Colon (tissue), 2 donors: ENCODE measurements at regions not wholly inside any gene's neighbourhood (a gene's known extent, or its start where the extent isn't known, plus 50 kb on each side); places are given as distances from the start of the nearest gene placed in this dataset.

Experiments
- FAIRE-seq: peaks from 2 replicates; lab custom pipeline; 2012; peaks lifted over from hg19 to GRCh38; lab: Jason Lieb, UNC
- donor health status: control.
- donor health status: control.

DNA sequence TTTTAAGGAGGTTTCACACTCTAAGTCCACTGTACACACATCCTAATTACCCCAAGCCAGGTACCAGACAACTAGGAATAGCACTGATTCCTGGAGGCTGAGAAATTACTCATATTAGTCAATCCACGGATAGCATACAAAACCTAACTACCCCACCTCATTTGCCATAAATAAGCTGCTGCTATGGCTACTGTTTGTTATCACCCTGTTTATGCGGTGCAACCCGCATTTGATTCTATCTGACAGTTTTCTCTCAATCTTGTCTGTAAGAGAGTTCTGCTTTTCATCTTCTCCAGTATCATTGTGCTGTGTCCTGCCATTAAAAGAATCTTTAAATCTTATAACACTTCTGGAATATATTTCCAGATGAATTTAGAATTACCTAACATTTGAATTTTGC lies 1496.5 kb downstream of the PLA2G4A start:
- FAIRE-seq = no peak

DNA sequence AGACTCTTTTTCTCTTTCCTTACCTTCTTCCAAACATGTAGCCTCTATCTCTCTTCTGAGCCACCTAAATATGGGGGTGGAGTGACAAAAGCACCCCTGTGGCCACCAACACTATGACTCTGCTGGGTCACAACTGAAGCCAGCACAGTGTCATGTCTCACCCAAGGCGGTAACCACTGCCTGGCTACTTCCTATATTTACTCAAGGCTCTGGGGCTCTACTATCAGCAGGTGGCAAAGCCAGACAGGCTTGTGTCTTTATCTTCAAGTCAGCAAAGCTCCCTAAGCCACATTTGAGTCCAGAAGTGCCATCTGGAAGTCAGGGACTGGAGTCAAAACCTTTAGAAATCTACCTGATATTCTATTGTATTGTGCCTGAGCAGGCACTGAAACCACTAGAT lies 1515.2 kb downstream of the PLA2G4A start:
- no peak for FAIRE-seq

DNA sequence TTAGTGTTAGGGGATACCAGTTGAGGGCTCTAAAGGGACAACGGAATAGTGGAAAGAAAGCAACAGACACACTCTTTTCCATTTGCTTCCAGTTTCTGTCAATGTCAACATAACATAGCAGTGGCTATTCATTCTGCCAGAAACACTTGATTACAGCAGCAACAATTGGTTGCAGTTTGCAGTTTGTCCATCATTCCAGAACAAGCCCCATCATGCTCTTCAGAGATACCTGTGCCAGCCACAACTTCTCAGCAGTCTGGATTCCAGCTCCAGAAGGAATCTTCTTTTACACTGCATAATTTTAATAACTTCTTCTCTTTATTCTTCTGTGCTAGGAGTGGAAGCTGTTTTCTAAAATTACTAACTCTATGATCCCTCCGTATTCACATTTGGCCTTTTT lies 1521.4 kb downstream of the PLA2G4A start:
- no peak for FAIRE-seq

DNA sequence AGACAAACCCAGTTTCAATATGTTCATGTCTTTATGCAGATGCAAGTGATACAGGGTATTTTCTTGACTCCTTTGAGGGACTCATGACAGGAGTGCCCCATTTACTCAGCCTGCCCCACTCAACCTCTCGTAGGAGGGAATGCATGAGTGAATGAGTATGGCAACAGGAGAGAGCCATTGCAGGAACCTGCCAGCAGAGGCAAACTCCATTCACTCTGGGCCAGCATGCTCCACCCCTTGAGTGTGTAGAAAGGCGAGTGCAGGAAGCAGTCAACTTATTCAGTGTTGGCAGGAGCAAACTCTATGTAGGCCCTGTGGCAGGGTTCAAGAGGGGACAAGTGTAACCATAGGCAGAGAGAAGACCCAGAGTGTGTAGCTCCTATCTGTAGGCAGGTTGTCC lies 1526.3 kb downstream of the PLA2G4A start:
- FAIRE-seq = no peak

DNA sequence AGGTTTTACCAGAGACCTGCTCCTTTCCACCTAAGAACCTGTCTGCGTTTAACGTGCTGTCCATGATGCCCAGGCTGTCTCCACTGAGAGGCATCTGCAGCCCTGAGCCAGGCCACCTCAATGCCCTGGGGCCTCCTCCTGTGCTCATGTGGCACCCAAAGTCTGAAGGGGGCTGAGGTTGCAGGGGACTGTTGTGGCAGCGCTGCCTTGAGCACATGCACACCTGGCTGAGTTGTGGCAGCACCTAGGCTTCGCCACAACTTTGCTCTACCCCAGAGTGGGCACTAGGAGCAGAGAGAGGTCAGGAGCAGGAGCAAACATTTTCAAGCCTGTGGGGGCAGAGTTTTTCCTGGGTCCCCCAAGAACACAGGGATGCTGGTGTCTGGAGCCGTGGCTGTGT lies 1527.1 kb downstream of the PLA2G4A start:
- no peak for FAIRE-seq

DNA sequence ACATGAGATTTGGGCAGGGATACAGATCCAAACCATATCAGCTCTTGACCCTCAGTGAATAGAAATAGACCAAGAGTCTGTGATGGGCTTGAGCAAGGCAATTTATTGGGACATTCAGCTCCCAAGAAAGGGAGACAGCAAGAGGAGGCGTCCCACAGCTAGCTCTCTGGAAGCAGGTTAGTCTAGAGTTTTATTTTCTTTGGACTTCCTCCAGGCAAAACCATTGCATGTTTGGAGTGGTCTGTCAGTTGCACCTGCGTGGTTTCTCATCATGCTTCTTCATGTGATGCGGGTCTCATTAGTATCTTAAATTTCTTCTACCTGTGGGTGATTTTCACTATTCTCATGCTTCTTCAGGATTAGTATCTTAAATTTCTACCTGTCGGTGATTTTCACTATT lies 1530.6 kb downstream of the PLA2G4A start:
- no peak for FAIRE-seq

DNA sequence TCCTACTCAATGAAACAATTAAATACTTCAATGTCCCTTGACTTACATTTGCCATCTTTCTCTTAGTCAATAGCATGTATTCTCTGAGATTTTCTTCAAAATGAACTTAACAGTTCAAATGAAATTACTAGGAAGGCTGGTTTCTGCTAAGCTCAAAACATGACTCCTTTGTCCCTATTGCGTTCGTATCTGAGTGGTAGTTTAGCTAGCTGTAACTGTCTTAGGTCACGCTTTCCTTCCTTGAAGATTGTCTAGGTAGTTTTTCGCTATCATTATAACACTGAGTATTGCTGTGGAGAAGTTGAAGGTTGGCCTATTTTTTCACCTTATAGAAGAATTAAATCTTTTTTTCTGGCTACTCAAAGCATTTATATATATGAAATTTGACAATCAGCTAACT lies 1535.2 kb downstream of the PLA2G4A start:
- FAIRE-seq = no peak

DNA sequence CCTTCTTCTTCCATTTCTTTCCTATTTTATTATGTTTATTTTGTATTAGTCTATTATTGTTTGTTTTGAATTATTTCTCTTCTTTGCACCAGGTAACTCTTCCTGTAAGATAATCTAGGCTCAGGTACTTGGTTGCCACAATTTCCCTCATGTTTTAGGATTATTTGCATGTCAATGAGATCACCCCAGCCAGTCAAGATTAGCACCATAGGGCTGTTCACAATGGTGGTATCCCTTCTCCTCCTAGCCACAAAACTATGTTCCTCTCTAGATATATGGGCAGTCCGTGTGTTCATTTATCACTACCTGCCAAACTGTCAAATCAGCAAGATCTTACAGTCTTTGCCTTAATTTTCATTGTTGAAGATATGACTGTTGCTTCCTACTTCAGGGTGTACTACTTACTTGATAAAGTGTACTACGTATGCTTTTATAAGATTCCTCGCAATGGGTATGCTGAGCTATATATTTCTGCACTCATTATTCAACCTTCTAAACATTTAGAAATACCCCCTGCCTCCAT lies 1536.2 kb downstream of the PLA2G4A start:
- FAIRE-seq = no peak

DNA sequence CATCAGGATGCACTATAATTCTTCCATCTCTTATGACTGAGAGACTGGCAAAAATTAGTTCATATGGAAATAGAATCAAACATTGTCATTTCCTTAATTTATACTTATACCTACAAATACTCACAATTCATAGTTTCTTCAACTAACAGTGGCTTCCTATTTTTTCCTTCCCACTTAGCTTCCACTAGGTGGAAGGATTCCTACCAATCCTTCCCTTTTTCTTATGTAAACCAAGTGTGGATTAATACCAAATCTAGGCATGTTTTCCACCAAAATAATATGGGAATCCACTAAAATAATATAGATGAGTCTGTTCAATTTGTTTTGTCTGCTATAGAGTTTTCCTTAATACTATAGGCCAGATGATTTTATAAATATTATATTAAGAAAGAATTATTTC lies 1537.1 kb downstream of the PLA2G4A start:
- no peak for FAIRE-seq

DNA sequence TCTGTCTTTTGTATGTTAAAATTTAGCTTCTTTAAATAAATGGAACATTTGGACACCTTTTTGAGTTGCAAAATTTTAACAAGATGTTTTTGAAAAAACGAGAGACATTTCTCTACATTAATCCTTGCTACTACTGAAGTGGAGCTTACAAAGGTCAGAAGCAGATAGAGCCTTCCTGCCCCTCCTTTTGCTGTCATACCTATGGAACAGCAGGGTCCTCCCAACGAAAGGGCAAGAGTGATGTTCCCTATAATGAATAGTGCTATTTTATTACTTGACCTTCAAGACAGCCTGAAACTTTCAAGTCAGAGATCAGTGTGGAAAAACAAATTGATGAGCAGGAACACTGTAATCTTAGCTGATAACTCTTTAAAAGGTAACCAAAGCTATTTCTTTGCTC lies 1538.9 kb downstream of the PLA2G4A start:
- no peak for FAIRE-seq

DNA sequence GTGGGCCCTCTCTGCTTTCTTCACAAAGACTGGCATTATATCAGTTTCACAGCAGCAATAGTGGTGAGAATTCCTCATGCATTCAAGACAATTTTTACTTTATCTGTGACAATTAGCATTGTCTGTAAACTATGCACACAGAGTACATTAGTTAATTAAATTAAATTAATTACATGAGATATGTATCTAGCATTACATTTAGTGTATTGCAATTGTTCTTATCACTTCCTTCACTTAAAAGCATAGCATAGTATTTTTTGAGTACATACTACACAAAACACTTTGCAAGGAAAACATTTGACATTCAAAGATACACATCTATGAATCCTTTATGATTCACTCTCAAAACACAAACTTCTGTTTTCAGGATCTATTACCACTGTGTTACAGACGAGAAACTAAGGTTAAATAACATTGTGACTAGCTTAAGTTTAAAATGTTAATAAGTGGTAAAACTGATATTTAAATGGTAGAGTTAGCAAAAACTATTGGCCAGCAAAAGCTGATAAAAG lies 1542.6 kb downstream of the PLA2G4A start:
- FAIRE-seq = no peak

DNA sequence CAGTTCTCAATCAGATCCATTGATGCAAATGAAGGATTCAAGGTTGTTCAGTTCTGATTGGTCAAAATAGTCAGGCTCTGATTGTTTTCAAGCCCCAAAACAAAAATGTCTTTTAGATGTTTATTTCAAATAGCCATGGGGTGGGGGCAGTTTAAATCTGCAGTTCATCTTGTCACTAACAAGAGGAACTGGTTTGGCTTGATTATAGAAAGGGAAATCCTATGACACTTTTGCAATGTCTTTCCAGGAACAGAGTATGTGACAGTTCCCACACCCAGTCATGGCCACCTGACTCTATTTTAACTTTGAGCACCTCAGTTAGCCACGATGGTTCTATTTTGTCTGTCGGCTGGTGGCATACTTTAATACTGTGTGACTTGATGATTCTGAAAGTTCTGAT lies 1544.1 kb downstream of the PLA2G4A start:
- no peak for FAIRE-seq

DNA sequence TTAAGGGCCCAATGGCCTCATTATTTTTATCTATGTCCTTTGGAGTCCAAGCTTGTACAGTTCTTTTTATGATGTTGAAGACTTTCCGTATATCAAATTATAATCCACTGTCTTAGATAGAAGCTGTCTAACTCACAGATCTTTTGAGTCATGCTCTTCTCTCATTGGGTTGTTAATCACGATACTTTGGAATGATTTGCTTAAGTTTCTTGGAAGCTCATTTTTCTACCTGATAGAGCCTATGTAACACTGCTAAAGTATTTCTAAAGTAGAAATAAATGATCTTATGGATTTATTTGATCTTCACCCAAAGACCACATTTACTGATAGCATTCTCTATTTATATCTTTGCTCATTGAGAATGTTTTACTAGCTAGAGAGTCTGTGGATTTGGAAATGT lies 1554.1 kb downstream of the PLA2G4A start:
- FAIRE-seq = no peak

DNA sequence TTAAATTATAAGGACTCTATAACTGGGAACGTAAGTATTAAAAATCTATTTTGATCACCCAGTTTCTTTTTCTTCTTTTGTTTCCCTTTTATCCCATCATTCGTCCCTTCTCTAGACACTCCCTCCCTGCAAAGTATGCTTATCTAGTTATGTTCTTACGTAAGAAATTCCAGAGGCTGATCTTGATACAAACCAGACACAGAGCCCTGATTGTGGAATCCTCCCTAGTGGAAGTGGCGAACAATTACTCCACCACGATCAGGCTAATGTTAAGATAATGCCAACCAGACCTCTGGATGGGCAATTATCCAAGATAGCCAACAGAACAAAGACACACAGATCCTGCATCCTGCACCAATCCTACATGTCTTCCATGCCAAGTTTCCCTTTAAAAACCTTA lies 1557.4 kb downstream of the PLA2G4A start:
- no peak for FAIRE-seq

DNA sequence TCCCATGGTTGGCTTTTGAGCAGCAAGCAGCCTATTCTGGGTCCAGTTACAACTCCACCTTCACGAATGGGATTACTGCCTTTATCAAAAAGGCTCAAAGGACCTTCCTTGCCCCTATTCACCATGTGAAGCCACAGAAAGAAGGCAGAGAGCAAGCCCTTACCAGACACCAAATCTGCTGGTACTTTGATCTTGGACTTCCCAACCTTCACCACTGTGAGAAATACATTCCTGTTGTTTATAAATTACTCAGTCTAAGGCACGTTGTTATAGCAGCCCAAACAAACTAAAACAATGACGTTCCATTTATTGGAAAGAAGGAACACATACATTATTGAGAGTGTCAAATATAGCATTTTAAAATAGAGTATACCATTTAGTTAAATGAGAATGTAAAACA lies 1557.9 kb downstream of the PLA2G4A start:
- no peak for FAIRE-seq

DNA sequence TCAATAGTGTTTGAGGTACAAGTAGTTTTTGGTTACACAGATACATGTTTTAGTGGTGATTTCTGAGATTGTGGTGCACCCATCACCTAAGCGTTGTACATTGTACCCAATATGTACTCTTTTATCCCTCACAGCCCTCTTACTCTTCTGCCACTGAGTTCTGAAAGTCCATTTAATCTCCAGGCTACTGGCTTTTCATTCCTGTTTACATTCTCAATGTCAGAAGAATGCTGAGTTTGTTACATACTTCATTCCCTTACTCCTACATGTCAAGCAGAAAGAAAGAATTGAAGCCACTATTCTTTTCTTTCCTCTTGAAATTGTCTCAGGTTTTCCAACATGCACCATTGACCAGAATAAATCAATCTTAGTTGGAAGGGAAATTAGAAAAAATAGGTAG lies 1565.9 kb downstream of the PLA2G4A start:
- FAIRE-seq = no peak

DNA sequence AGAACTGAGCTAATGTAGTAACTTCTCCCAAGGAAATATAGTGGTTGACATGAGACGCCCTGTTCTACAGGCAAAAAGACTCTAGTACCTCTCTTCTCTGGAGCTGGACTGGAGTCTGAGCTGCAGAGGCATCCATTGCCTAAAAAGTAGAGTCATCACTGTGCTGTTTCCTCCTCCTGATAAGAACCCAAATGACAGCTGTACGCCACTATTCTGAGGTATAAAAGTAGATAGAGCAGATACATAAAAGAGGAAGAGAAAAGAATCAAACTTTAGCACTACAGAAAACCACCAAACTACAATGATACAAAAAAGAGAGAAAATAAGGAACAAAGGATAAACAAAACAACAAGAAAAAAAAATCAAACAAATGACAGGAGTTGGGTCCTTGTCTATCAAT lies 1568.8 kb downstream of the PLA2G4A start:
- no peak for FAIRE-seq

DNA sequence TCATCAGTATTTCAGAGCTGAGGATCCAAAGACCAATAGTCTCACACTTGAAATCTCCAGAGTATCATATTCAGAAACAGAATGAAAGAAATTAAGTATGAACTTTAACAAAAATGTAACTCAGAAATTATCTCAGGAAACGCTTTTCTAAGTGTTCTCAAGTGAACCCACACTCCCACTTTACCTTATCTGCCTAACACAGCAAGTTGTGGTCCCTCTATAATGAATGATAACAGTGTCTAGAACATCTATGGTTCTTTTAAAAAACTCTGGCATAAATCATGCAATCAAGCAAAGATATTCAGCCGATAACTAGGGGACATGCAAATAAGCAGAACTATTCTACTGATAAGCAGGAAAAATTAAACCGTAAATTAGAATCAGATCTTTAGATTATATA lies 1574.2 kb downstream of the PLA2G4A start:
- no peak for FAIRE-seq

DNA sequence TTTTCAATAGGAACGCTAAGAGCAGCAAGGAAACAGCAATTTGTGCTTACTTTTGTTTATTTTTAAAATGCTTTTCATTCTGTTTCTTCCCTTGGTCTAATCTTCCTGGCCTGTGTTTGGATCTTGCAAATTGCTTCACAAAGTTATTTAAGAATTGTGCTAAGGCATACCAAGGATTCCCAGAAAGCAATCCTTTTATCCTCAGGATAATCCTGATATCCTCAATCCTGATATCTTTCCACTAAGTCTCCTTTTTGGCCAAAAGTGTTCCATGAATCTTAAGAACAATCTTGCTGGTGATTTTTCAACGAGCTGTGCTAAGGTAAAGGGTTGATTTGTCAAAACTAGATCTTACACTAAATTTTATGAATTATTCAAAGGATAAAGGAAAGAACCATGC lies 1577.9 kb downstream of the PLA2G4A start:
- FAIRE-seq = no peak

DNA sequence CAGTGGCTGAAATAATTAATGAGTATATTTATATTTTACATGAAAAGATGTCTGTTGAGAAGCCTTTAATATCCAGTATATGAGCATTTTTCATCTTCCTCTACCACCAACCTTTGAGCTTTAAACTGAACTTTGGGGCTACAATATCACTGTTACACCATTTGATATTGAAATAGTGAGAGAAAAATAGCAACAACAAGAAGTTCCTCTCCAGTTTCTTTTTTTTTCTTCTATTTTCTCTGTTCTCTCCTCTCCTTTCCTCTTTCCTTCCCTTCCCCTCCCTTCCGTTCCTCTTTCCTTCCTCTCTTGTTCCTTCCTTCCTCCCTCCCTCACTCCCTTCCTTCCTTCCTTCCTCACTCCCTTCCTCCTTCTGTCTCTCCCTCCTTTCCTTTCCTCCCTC lies 1591.4 kb downstream of the PLA2G4A start:
- FAIRE-seq = no peak

DNA sequence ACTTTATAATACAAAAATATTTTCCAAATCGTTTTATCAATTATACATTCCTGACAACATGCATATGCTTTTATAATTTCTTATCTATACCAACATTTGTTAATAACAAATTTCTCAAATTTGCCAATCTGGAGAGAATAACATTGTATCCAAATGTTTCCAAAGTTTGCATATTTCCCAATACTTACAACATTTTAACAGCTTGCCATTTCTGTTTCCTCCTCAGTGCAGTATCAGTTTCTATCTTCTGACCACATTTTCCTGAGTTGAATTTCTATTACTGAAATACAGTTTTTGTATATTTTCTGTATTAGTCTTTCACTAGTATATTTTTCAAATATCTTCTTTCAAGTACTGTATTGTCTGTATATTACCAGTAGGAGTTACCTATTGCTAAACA lies 1594.3 kb downstream of the PLA2G4A start:
- FAIRE-seq = no peak

DNA sequence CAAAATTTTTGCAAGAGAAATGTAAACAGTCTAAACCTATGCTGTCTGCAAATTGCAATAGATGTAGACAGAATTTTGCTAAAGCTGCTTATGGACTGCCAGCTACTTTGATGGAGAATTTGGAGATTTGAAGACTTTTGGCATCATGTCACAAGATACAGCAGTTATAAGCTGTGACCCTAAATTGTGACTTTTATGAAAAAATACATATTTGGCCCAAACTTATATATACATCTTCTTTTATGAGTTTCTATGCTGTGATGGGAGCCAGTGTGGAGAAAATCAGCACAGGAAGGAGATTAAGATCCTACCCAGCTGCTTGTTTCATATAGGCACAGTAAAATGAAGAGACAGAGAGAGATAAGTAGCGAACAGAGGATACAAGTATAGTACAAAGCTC lies 1595.4 kb downstream of the PLA2G4A start:
- no peak for FAIRE-seq

DNA sequence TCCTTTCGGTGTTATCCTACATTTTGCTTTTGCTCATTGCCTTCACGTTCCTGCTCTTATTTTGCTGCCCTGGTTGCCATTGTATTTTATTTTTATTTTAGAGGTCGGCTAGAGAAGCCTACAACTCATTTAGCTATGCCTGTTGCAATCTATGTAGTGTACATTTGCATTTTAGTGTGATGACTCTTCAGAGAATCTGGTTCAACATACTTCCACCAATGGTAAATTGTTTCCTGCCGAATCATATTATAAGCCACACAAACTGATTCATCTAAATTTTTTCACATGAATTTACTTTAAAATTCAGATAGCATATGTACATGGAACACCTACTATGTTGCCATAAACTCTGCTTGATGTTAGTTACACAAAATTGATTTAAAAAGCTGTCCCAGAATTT lies 1596.9 kb downstream of the PLA2G4A start:
- no peak for FAIRE-seq

DNA sequence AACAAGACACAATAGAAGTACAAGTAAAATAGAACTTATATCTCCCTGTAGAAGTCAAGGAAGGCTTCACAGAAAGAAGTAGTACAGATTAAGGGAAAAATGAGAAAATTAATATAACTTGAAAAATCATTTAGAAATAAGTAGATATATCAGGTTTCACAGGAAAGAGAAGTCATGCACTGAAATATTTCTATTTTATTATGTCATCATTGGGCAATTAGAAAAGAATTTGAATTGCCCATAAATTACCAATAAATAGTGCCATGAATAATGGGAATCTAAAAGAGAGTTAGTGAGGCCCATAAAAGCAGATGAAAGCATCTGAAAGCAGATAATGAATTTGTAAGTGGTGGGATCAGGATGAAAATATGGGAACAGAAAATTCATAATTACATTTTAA lies 1597.8 kb downstream of the PLA2G4A start:
- no peak for FAIRE-seq

DNA sequence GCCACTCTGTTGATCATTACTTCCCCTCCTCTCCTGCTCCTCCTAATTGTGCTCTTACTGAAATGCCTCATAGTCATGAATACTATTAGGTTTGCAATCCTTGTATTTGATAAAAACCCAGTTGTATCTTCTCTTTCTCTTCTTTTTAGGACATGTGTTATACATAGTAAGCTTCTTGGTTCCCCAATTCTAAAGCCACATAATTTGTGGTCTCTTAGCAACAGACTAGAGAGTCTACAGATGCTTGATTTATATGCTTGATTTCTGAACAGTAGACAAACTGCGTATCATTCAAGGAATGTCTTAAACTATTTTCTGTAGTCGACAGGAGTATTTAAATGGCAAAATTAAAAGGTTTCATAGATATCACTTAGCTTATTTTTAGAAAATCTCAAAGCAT lies 1598.9 kb downstream of the PLA2G4A start:
- no peak for FAIRE-seq
